HL-60/S4 treated with retinoic acid at 250 ng/mL for 4 days and 3 days (cell line): ENCODE measurements at regions not wholly inside any gene's neighbourhood (a gene's known extent, or its start where the extent isn't known, plus 50 kb on each side); places are given as distances from the start of the nearest gene placed in this dataset.
"Not testable (repeated sequence)": the region's sequence is repeated elsewhere in the genome, so short reads cannot be mapped to it uniquely, and the experiment has no call there.

Source experiments
- in situ Hi-C: fragments of 300-500 bp; cut with MboI; formaldehyde crosslinking; loops from 2 replicates; pipeline ENCODE4 v1.7.0; 2022; ENCODE audit warnings: low sequenced_read_pairs

DNA sequence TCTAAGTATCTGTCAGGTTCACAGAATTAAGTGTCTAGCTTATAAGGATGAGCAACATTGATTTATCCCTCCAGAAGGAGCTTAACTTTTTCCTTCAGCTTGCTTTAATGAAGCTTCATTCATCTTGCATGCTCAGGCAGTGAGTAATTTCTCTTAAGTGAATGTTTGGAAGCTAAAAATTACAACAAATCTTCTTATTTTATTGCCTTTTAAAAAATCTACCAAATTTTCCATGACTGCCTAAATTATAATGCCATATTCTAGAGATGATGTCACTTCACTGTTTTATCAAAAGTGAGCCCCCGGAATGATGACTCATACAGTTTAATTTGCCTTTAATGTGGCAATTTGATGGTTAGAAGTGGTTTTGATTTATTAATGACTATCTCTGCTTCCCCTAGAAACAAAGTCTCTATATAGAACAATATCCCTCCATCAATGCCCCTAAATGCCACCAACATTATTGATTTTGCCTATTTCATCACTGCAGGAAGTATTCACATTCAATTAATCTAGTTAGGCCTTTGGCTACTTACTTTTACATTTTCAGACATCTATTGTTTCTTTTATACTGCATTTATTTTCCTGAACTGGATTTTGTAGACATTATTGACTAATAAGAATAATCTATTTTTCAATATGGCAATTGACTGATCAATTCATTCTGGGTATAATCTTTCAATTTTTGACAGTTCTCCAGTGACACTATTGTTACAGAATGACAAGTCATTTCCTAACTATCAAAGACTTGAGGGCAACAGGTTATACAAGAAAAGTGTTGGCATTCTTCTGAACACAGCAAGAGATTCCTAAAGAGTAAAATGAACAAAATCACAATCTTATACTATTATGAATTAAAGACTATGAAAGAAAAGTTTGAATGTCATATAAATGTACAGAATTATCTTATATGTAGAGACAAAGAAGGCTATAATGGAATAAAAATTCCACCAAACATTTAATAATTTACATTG, 139.3 kb upstream of the ODAD2 start:
- in situ Hi-C loops = no loop called here

DNA sequence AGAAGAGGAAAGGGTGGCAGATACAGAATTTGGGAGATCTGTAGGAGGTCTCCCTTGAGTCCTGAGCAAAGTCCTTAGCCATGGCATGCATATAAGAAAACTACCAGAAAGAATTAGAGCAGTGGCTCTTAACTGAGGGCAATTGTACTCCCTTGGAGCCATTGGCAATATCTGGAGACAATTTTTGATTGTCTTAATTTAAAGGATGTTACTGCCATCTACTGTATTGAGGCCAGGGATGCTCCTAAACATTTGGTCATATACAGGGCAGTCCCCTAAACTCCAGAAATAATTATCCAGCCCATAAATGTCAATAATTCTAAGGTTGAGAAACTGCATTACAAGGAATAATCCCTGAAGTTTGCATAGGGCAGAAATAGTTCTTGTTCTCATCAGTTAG, 136.4 kb upstream of the ODAD2 start:
- in situ Hi-C loops = no loop called here

- in situ Hi-C loops = no loop called here
Observed at GRCh38 chr10:28130267-28130666, 131.4 kb upstream of the ODAD2 start.

- in situ Hi-C loops = no loop called here
Observed at GRCh38 chr10:28127881-28128280, 129.0 kb upstream of the ODAD2 start.

GRCh38 chr10:28125701-28126100, 126.8 kb upstream of the ODAD2 start:
- in situ Hi-C loops = no loop called here

DNA sequence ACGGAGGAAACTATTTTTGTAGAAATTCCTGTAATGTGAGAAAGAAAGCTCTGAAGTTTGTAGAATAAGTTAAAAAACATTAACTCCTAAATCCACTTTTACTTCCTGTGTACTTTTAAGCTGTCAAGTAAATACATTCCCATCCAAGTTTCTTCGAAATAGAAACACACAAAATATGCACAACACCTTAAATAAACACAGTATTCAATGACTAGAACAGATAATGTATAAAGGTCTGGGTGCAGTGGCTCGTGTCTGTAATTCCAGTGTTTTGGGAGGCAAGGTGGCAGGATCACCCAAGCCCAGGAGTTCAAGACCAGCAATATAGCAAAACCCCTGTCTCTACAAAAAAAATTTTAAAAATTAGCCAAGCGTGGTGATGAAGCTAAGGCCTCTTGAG, 121.9 kb upstream of the ODAD2 start:
- in situ Hi-C loops = no loop called here

DNA sequence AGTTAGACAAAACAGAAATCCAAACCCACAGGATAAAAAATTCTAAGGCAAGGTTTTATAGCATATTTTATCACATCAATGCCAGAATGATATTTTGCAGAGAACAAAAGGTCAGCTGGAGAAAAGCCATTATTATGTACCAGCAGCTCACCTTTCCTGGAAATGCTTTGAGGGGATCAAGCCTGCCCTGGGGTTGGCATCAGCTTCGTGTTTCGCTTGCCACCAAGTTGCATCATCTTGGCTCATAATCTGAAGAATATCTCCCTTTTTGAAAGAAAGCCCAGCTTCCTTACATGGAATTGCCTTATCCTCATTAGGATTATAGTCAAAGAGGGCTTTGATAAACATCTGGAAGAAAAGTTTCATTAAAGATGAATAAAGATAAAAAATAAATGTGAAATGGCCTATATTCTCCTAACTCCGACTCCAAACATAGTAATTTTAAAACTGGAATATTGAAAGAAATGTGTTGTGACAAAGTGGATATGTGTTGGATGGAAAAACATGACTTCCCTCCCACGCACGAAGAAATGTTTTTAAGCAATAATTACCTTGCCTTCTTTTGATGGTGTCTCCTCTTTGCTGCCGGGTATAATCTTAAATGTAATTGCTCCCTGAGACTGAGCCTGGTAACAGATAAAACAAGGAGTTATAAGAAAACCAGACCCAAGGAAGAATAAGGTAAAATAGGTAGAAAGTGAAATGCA, 121.3 kb upstream of the ODAD2 start:
- in situ Hi-C loops = no loop called here

DNA sequence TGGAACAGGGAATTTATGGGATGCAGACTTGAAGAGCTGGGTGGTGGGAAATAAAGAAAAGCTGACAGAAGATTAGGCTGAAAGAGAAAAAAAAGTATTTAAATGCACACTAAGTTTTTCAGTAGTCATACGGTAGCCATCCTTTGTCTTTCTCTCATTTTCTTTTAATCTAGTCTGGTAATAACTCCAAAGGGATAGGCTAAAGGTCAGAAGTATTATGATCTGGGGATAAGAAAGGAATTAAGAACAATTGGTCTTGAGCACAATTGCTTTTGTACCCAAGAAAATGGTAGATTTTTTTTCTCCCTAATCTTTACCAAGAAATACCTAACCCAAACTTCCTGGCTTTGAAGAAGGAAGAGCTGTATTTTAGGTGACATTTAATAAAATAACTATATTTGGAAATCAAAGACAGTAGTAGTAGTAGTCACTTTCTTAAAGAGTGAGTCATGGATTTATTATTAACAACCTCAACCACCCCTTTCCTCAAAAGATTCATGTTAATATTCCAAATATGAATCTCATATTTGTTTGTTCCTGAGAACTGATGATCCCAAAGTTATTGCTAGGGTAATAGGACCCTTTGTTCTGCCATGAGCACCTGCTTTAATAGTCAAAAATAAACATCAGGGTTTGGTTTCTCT, 120.2 kb upstream of the ODAD2 start:
- in situ Hi-C loops = no loop called here

DNA sequence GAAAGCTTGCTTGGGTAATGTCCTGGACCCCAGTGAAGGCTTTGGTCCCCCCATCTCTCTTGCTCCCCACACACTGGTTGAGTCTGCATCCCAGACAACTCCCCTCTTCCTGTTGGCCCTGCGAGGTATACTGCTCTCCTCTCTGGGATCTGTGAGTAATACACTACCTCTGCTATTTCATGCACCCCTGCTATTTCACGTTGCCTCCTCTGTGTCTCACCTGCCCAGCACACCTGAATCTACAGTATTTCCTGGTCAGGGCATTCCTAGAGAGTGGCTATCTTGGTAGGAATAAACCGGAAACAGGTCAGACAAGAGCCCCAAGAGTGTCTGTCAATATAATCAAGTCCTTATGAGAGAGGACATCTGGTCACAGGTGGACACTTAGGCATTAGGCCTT, 114.3 kb upstream of the ODAD2 start:
- in situ Hi-C loops = no loop called here

GRCh38 chr10:28111712-28112111, 112.8 kb upstream of the ODAD2 start:
- in situ Hi-C loops = no loop called here

DNA sequence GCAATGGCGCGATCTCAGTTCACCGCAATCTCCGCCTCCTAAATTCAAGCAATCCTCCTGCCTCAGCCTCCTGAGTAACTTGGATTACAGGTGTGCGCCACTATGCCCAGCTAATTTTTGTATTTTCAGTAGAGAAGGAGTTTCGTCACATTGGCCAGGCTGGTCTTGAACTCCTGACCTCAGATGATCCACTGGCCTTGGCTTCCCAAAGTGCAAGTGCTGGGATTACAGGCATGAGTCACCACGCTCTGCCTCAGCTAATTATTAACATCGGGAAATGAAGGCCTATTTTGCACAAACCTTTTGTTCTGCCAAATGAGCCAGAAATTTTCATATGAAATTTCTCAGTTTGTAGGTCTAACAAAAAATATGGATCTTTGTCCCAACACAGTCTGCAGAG, 106.7 kb upstream of the ODAD2 start:
- in situ Hi-C loops = no loop called here

DNA sequence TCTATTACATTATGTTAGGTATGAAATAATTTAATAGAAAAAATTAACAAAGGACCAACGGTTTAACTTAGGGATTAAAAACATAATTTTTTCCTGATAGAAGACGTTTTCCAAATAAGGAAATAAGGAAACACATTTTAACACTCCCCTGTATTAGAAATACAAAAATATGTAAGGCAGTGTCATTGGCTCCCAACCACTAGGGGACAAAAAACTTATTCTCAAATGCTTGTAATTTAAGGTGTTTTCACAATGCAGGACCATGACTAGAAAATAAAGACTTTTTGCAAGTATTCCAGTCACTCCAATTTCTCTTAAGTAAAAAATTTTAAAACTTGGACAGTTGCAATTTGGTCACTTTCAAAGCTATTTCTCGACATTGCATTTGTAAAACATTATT, 98.8 kb upstream of the ODAD2 start:
- in situ Hi-C loops = no loop called here

DNA sequence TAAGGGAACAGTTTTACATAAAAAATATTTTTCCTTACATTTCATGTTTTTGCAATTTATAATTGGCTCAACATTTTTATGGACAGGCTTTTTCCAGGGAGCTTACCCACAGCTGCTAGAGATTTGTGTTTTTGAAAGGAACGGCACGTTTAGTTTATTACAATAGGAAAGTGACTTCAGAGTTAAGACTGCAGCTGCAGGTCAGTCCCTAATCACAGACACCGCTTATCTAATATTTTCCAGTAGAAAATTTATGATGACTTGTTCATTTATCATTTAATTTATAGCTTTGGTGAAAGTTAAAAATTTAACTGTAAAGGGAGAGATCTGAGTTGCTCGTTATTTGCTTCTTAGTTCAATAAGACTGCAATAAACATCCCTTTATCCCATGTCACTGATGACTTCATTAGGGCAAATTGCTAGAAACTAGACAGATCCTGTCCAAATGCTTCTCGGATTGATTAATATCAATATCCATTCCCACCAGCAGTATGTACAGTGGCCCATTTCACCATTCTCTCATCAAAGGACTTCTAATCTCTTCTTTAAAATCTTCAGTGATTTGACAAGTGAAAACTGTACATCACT, 97.0 kb upstream of the ODAD2 start:
- in situ Hi-C loops = no loop called here

GRCh38 chr10:28094121-28094520, 95.2 kb upstream of the ODAD2 start:
- in situ Hi-C loops = no loop called here

DNA sequence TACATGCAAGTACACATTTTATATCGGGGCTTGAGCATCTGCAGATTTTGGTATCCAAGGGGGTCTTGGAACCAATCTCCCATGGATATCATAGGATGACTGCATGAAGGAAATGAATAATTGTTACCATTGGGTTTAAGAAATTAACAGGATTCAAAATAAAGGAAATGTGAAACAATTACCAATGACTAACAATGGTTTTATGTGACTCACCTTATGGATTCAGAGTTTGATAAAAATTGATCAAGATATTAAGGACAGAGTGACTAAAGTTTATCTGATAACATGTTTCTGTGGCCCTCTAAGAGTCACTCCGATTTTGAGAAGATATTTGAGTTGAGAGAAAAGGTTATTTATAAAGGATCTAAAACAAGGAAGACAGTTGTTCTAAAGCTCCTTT, 93.0 kb upstream of the ODAD2 start:
- in situ Hi-C loops = no loop called here

DNA sequence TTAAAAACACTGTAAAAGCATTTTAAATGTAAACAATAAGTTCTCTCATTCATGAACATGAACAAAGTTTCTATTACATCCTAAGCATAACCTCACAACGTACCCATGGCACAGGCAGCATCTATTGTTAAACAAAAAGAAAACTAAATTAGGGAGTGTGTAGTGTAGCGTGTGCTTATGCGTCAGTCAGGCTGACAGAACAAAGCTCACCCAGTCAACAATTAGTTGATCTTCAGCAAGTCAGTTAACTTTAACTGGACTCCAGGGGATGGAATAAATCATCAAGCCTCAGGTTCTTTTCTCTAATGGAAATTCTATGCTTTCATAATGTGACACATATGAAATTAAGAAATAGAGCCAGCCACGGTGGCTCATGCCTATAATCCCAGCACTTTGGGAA, 91.6 kb upstream of the ODAD2 start:
- in situ Hi-C loops = no loop called here

- in situ Hi-C loops = no loop called here
Observed at GRCh38 chr10:28089467-28089866, 90.6 kb upstream of the ODAD2 start.

- in situ Hi-C loops = no loop called here
Observed at GRCh38 chr10:28087661-28088351, 88.9 kb upstream of the ODAD2 start.

DNA sequence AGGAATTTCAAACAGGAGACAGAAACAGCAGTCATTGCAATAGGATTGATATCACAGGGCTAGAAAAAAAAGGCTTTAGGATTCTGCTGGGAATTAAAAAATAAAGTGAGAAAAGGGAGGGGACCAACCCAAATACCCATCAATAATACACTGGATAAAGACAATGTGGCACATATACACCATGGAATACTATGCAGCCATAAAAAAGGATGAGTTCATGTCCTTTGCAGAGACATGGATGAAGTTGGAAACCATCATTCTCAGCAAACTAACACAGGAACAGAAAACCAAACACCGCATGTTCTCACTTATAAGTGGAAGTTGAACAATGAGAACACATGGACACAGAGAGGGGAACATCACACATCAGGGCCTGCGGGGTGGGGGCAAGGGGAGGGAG, 86.9 kb upstream of the ODAD2 start:
- in situ Hi-C loops = not testable (repeated sequence)

- in situ Hi-C loops = no loop called here
Observed at GRCh38 chr10:28082885-28083284, 84.0 kb upstream of the ODAD2 start.

GRCh38 chr10:28082316-28082715, 83.4 kb upstream of the ODAD2 start:
- in situ Hi-C loops = no loop called here
